Endothelial cell of hepatic sinusoid (primary cell): ENCODE measurements at regions not wholly inside any gene's neighbourhood (a gene's known extent, or its start where the extent isn't known, plus 50 kb on each side); places are given as distances from the start of the nearest gene placed in this dataset.

Source experiments
- in situ Hi-C: cut with HindIII; loops from 2 replicates; pipeline ENCODE4 v1.10.0; 2017; ENCODE audit warnings: low sequenced_read_pairs

DNA sequence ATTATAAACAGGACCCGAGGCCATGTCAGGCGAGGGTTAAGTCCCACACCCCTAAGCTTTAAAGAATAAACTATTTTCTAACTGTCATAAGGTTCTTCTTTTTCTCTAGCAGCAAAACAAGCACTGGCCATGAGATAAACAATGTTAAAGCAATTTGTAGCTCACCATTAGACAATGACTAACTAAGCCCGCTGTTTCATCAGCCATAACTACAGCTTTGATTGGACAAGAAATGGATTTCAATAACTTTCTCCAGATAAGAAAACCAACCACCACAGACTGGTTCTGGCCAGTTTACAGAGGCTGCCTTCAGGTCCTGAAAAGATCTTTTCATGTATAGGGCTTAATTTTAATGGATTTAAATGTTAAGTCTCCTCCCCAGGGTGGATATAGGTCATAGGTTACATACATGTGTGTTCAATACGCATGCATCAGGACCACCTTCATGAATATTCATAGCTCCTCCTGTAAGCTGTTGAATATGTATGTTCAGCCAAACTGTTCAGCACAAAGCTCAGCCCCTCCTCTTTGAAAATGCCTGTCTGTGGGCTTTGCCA, 108.7 kb upstream of the RAB6C start:
- in situ Hi-C loops = no loop called here

DNA sequence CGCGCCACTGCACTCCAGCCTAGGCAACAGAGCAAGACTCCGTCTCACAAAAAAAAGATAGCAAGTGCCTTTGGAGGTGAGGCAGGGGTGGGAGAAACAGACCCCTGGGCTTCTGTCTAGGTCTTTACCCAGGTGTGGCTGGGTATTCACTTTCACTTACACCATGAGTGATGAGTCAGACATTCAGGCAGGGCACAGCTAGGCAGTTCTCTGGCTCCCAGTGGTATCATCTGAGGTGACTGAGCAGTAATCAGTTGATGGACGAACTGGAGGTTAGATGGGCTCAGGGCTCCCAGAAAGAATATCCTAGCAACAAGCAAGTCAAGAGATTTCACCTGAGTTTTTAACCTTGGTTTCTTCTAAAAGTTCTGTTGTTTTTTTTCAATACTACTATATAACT, 107.0 kb upstream of the RAB6C start:
- in situ Hi-C loops = no loop called here

- in situ Hi-C loops = no loop called here
Observed at GRCh38 chr2:129876541-129876940, 102.9 kb upstream of the RAB6C start.

- in situ Hi-C loops = no loop called here
Observed at GRCh38 chr2:129877289-129877741, 102.2 kb upstream of the RAB6C start.

DNA sequence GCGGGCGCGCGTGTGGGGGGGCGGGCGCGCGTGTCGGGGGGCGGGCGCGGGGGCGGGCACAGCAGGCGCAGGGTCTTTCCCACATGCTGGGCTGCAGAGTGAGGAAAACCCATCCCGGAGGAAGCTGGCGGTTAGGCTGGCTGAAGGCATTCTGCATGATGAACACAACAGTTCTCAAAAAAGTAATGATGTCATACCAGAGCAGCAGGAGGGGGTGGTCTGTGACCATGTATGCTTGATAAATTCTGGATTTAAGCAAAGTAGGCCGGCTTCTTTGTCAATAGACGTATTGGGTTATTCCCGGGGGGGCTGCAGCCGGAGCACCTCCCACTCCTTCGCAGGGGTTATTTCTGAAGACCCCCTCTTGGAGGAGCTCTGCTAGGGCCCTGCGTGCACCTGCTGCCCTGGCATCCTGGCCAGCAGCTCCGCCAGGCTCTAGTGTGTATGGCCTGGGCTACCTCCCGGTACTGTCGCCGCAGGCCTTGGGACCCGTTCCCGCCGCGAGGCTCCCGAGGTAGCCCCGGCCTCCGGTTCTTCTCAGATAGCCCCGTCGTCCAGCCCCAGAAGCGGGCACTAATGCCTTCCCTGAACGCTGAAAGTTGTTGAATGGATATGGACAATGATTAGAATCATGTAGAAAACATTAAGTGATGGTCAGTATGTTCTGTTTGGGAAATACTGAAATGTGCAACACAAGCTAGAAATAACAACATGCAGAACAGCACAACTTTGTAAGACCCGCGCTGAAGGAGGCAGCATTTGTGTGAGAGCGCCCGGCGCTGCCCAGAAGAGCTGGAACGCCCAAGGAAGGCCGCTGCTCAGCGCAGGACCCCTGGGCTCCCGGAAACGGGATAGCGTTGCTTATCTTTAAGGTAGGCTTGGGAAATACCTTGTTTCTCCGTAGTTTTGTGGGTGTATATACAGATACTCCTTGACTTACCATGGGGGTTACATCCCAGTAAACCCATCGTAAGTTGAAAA, 101.4 kb upstream of the RAB6C start:
- in situ Hi-C loops = no loop called here

DNA sequence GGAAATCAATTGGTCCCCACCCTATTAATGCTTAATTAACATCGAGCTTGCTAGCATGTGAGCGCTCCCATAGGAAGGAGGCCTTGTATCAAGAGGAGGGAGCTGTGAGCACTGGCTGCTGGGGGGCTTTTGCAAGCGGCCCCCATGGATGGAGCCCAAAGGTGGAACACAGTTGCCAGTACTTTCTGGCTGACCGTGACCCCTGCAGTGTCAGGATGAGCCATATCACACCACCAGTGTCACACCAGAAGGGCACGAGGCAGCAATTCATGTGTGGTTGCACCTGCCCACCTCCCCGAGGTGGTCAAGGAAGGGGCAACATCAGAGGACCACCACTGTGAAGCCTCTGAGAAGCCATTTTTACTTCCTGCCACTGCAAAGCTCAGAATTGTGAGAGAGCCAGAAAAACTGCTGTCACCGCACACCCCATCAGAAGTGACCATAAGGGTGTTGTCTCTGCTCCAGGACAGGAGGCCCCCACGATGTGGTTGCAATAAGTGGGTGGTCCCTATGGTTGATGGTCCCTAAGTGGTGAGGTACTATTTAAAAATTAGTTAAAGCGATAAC, 99.8 kb upstream of the RAB6C start:
- in situ Hi-C loops = no loop called here

DNA sequence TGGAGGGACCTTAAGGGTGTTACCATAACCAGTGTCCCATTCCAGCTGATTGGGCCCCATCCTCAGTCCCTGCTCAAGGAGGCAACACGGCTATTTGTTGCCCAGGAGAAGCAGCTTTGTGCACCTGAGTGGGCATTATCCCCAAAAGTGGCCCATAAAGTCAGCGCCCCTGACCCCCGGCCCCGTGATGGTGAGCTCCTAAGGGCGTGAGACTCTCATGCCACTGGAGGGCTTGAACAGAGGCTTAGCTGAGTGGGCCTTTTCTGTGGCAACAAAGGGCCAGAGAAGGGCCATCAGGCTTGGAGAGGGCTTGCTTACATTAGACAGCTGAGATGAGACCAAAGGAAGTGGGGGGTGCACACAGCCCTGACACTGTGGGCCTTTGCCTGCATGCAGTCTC, 99.2 kb upstream of the RAB6C start:
- in situ Hi-C loops = no loop called here

- in situ Hi-C loops = no loop called here
Observed at GRCh38 chr2:129880971-129881370, 98.5 kb upstream of the RAB6C start.

GRCh38 chr2:129881786-129882396, 97.6 kb upstream of the RAB6C start:
- in situ Hi-C loops = no loop called here

GRCh38 chr2:129882476-129882875, 97.0 kb upstream of the RAB6C start:
- in situ Hi-C loops = no loop called here

DNA sequence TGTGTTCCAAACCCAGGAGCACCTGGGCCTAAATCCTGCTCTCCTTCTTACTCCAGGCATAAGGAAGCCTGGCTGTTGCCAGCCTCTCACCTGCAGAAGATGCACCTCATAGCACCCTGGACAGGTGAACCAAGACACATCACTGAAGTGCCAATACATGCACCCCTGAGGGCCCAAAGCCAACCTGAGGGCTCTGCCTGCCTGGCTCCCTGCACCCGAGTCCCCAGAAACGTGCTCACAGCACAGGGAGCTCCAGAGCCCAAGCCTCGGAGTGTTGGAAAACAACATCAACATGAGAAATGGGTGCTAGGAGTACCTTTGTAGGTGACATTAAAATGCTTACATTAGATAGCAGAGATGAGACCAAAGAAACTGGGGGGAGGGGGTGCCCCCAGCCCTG, 96.3 kb upstream of the RAB6C start:
- in situ Hi-C loops = no loop called here

DNA sequence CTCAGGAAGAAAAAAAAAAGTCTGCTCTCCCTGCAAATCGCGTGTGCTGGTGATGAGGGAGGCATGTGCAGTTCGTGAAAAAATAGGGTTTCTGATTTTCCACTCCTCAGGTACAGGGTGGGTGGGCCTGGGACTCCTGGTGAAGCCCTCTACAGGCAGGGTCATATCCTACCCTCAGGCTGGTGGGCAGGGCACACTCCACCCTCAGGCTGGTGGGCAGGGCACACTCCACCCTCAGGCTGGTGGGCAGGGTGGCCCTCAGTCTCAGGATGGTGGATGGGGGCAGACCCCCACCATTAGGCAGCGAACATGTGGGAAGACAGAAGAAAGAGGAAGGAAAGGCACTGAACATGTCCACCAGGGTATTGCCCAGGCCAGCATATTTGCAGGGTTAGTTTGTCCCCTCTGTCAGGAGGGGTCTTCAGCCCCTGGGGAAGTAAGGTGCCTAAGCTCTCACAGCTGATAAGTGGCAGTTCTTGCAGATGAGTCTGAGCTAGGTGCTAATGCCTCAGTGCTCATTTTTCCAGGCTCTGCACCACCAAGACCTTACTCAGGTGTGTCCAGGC, 95.2 kb upstream of the RAB6C start:
- in situ Hi-C loops = no loop called here

GRCh38 chr2:129885735-129886134, 93.7 kb upstream of the RAB6C start:
- in situ Hi-C loops = no loop called here

- in situ Hi-C loops = no loop called here
Observed at GRCh38 chr2:129887688-129888266, 91.7 kb upstream of the RAB6C start.

DNA sequence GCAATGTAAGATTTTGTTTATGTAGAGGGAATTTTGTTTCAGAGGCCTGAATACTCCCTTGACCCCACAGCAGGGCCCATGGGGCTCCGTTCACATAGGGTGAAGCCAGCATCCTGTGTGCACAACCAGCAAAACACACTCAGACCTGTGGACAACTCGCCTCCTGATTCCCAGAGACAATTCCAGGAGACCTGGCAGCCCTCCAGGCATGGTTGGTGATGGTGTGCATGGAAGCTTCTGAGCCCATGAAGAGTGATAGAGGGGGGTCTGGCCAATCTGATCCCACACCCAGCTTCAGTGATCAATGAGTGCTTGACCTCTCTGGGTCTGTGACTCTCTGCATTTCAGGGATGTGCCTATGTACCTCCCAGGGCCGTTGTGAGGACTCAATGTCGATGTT, 91.0 kb upstream of the RAB6C start:
- in situ Hi-C loops = no loop called here

DNA sequence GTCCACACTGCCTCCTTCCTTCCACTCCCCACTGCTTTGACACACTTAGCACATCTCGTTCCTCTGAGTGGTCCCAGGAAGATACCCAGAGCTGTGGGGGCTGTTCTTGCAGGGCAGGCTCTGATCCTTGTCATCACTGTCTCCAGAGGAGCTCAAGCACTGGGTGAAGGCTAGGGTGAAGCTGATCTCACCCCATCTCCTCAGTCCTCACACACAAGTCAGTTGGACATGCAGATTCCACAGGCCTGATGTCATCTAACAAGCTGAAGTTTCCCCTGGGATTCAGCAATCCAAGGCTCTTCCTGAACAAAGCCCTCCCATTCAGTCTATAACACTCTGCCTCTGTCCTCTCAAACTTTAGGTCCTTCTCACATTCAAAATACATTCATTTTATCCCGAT, 90.6 kb upstream of the RAB6C start:
- in situ Hi-C loops = no loop called here

GRCh38 chr2:129891341-129892320, 87.8 kb upstream of the RAB6C start:
- in situ Hi-C loops = no loop called here

DNA sequence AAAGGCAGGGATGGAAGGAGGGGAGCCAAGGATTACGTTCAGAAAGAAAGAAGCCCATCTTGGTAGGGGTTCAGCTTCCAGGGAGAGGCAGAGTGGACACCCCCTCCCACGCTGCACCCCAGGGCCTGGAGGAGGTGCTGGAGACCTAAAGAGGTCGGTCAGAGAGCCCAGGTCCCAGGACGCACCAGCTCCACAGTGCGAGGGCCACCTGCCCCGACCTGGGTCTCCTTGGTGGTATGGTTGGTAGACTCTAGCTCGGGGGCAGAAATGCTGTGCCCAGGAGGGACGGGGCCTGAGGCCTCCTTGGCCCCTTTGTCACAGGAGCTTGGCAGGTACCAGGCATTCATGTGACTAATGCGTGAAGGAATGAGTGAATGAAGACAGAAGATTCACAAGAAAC, 87.1 kb upstream of the RAB6C start:
- in situ Hi-C loops = no loop called here

DNA sequence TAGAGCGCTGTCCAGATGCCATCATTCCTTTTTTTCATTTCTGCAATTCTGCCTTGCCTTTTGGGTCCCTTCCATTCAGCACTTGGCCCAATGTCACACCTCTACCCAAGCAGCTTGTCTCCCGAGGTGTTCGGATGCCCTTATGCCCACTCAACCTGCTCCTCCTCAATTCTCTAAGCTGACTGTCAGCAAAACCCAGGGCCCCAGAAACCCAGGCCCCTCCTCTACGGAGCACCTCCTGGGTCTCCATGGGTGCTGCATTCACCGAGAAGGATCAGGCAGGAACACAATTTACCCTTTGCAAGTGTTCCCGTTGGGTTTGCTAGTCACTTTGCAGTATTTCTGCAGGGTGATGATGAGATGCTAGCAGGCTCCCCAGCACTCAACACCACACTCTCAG, 86.7 kb upstream of the RAB6C start:
- in situ Hi-C loops = no loop called here

DNA sequence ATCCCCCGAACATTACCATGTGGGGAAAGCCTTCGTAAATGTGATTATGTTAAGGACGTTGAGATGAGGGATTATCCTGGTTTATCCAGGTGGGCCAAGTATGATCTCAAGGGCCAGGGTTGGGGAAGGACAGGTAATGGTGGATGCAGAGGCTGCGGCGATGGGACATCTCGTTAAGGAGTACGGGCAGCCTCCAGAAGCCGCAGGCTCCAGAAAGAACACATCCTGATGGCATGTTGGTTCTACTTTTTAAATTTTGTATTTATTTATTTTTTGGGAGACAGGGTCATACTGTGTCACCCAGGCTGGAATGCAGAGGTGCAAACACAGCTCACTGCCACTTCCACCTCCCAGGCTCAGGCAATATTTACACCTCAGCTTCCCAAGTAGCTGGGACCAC, 86.2 kb upstream of the RAB6C start:
- in situ Hi-C loops = no loop called here
